GM23338 (cell line): ENCODE measurements at regions not wholly inside any gene's neighbourhood (a gene's known extent, or its start where the extent isn't known, plus 50 kb on each side); places are given as distances from the start of the nearest gene placed in this dataset.

ENCODE experiments used
- ATAC-seq: fragments of 200-7000 bp; cut with Tn5 transposase; 3 replicates; pipeline ENCODE4 v1.9.1; 2020
- DNase-seq: peaks from one replicate; pipeline ENCODE4 v3.0.0-alpha.2; 2015; ENCODE audit warnings: low spot score
- H2AFZ ChIP-seq: fragments of 200-600 bp; sonication (generic); 2 replicates; pipeline ENCODE4 v1.8.0; 2016; ENCODE audit warnings: antibody characterized with exemption, mild to moderate bottlenecking, moderate library complexity
- H3F3A ChIP-seq: fragments of 200-600 bp; sonication (generic); replicated peaks from 2 replicates; pipeline ENCODE4 v1.8.0; 2017; ENCODE audit warnings: antibody characterized with exemption, mixed run types, low read depth
- H3K27ac ChIP-seq: fragments of 200-600 bp; sonication (generic); 2 replicates; pipeline ENCODE4 v1.6.1; 2016; ENCODE audit warnings: low read depth
- H3K27me3 ChIP-seq: fragments of 200-600 bp; sonication (generic); 2 replicates; pipeline ENCODE4 v1.8.0; 2016; ENCODE audit warnings: mild to moderate bottlenecking, mixed run types, moderate library complexity; ENCODE audit not compliant: insufficient read depth
- H3K36me3 ChIP-seq: fragments of 200-600 bp; sonication (generic); 2 replicates; pipeline ENCODE4 v1.8.0; 2016; ENCODE audit warnings: mild to moderate bottlenecking; ENCODE audit not compliant: insufficient read depth
- H3K4me1 ChIP-seq: fragments of 200-600 bp; sonication (generic); 2 replicates; pipeline ENCODE4 v1.8.0; 2016; ENCODE audit warnings: mild to moderate bottlenecking, moderate library complexity; ENCODE audit not compliant: insufficient read depth
- H3K4me2 ChIP-seq: fragments of 200-600 bp; sonication (generic); 2 replicates; pipeline ENCODE4 v1.7.1; 2017; ENCODE audit warnings: mixed run types
- H3K4me3 ChIP-seq: fragments of 200-600 bp; sonication (generic); 2 replicates; pipeline ENCODE4 v1.6.1; 2016; ENCODE audit warnings: mixed run types
- H3K79me2 ChIP-seq: fragments of 200-600 bp; sonication (generic); replicated peaks from 2 replicates; pipeline ENCODE4 v1.8.0; 2017; ENCODE audit warnings: mild to moderate bottlenecking; ENCODE audit not compliant: insufficient read depth
- H3K9me2 ChIP-seq: fragments of 200-600 bp; sonication (generic); 2 replicates; pipeline ENCODE4 v1.8.0; 2017; ENCODE audit not compliant: insufficient read depth
- H4K20me1 ChIP-seq: fragments of 200-600 bp; sonication (generic); replicated peaks from 2 replicates; pipeline ENCODE4 v1.8.0; 2017; ENCODE audit warnings: mild to moderate bottlenecking; ENCODE audit not compliant: insufficient read depth
- H3K27ac Mint-ChIP-seq: 2 replicates; pipeline ENCODE4 v1.8.0; 2020; ENCODE audit warnings: inconsistent platforms, mild to moderate bottlenecking, moderate library complexity, mixed read lengths
- H3K27me3 Mint-ChIP-seq: 3 replicates; pipeline ENCODE4 v1.8.0; 2022; ENCODE audit warnings: low read depth, mild to moderate bottlenecking, moderate library complexity, mixed read lengths, inconsistent platforms; ENCODE audit not compliant: insufficient read depth, poor library complexity
- H3K36me3 Mint-ChIP-seq: 3 replicates; pipeline ENCODE4 v1.8.0; 2021; ENCODE audit warnings: low read depth, mild to moderate bottlenecking, inconsistent platforms, moderate library complexity, mixed read lengths
- H3K4me1 Mint-ChIP-seq: 3 replicates; pipeline ENCODE4 v1.8.0; 2020; ENCODE audit warnings: mild to moderate bottlenecking, inconsistent platforms, mixed read lengths
- H3K4me3 Mint-ChIP-seq: 3 replicates; pipeline ENCODE4 v1.8.0; 2021; ENCODE audit warnings: moderate library complexity, mild to moderate bottlenecking, inconsistent platforms, mixed read lengths
- H3K9me3 Mint-ChIP-seq: 3 replicates; pipeline ENCODE4 v1.8.0; 2020; ENCODE audit warnings: moderate library complexity, mild to moderate bottlenecking, inconsistent platforms, mixed read lengths
- CREB1 ChIP-seq: fragments of 250-450 bp; sonication (Bioruptor Pico); IDR thresholded peaks from 2 replicates; pipeline ENCODE4 v1.5.0; 2020; ENCODE audit warnings: low read depth, mild to moderate bottlenecking, moderate library complexity
- CTCF ChIP-seq, 2 experiments: fragments of 200-600 bp in 1 of 2; sonication (generic) in 1 of 2; conservative IDR thresholded peaks; 2 replicates each; pipeline versions ENCODE4 v1.5.1 to v1.6.1; 2016 to 2017; ENCODE audit warnings: antibody characterized with exemption in 2 of 2, low read depth in 2 of 2, mild to moderate bottlenecking in 2 of 2, moderate library complexity in 1 of 2
- ETS1 ChIP-seq: IDR thresholded peaks from 2 replicates; pipeline ENCODE4 v1.6.1; 2016; ENCODE audit warnings: antibody characterized with exemption
- EZH2phosphoT487 ChIP-seq: fragments of 200-600 bp; sonication (generic); IDR thresholded peaks from one replicate; pipeline ENCODE4 v1.8.1; 2018; ENCODE audit warnings: antibody characterized with exemption; ENCODE audit not compliant: unreplicated experiment
- JUNB ChIP-seq: IDR thresholded peaks from one replicate; pipeline ENCODE4 v1.6.1; 2016; ENCODE audit warnings: antibody characterized with exemption; ENCODE audit not compliant: unreplicated experiment
- NANOG ChIP-seq: IDR thresholded peaks from 2 replicates; pipeline ENCODE4 v1.6.1; 2016; ENCODE audit warnings: antibody characterized with exemption, borderline replicate concordance
- POLR2AphosphoS5 ChIP-seq: IDR thresholded peaks from 2 replicates; pipeline ENCODE4 v1.6.1; 2016; ENCODE audit warnings: antibody characterized with exemption, low read depth
- REST ChIP-seq: IDR thresholded peaks from one replicate; pipeline ENCODE4 v1.6.1; 2018; ENCODE audit warnings: antibody characterized with exemption; ENCODE audit not compliant: unreplicated experiment
- ZNF331 ChIP-seq: fragments of 250-450 bp; sonication (Bioruptor Pico); IDR thresholded peaks from 2 replicates; pipeline ENCODE4 v1.5.0; 2020; ENCODE audit warnings: low read depth, mild to moderate bottlenecking, moderate library complexity

- H3K36me3 Mint-ChIP-seq = peaks cover 19% of the 10 kb centered on the region
These were observed 585.5 kb upstream of the ADGRB3 start for GRCh38 chr6:68049562-68049961.

More at GRCh38 chr6:68049562-68049961, 585.5 kb upstream of the ADGRB3 start:
- H3F3A ChIP-seq = no peaks in the 10 kb centered on the region
- H3K27ac Mint-ChIP-seq = no peak overlapping the region
- H3K4me1 Mint-ChIP-seq = peaks cover 3% of the 10 kb centered on the region; the same call in 1 of the 3 replicates
- H3K27ac ChIP-seq = no peak overlapping the region
- DNase-seq (no peak), ATAC-seq (no peak)
- no peak for TF ChIP-seq ETS1
- no peak for TF ChIP-seq REST
- TF ChIP-seq ZNF331 (CRISPR knock-in tag) = no peak
- no peak for TF ChIP-seq CREB1 (CRISPR knock-in tag)
- no peak for TF ChIP-seq JUNB
- TF ChIP-seq EZH2phosphoT487 = no peak
- TF ChIP-seq CTCF (conservative IDR thresholded peaks at IDR 0.05; ENCODE audit: low read depth in 2 of 2) = no peak
- no peak for TF ChIP-seq NANOG
- TF ChIP-seq POLR2AphosphoS5 = no peak
- H3K9me2 ChIP-seq = no peaks in the 10 kb centered on the region
- H3K36me3 ChIP-seq = no peaks in the 10 kb centered on the region
- H3K4me1 ChIP-seq = no peaks in the 10 kb centered on the region
- H2AFZ ChIP-seq = no peak overlapping the region
- no peak overlapping the region for H3K4me2 ChIP-seq
- H3K4me3 ChIP-seq = no peak overlapping the region
- no peaks in the 10 kb centered on the region for H3K27me3 ChIP-seq
- no peaks in the 10 kb centered on the region for H4K20me1 ChIP-seq
- no peaks in the 10 kb centered on the region for H3K79me2 ChIP-seq
- no peak overlapping the region for H3K4me3 Mint-ChIP-seq
- H3K27me3 Mint-ChIP-seq = peaks cover 4% of the 10 kb centered on the region
- peaks cover 8% of the 10 kb centered on the region; the same call in 2 of the 3 replicates for H3K9me3 Mint-ChIP-seq
